ENCODE measurements at regions not wholly inside any gene's neighbourhood (a gene's known extent, or its start where the extent isn't known, plus 50 kb on each side); places are given as distances from the start of the nearest gene placed in this dataset.
A peak's percentile ranks its signal among the peaks of the same experiment; 100 is the strongest.

- DNase-seq (ENCODE audit: low read depth in 4 of 4, low spot score in 2 of 4): no peak
These were observed 307.6 kb downstream of the FGFR2 start for GRCh38 chr10:121290674-121291073.

- DNase-seq (ENCODE audit: low read depth in 4 of 4, low spot score in 2 of 4): no peak
These were observed 306.9 kb downstream of the FGFR2 start for GRCh38 chr10:121291376-121291775.

- no peak for DNase-seq (ENCODE audit: low read depth in 4 of 4, low spot score in 2 of 4)
These were observed 306.4 kb downstream of the FGFR2 start for GRCh38 chr10:121291823-121292222.

- no peak for DNase-seq (ENCODE audit: low read depth in 4 of 4, low spot score in 2 of 4)
These were observed 305.9 kb downstream of the FGFR2 start for GRCh38 chr10:121292321-121292720.

- no peak for DNase-seq (ENCODE audit: low read depth in 4 of 4, low spot score in 2 of 4)
These were observed 305.1 kb downstream of the FGFR2 start for GRCh38 chr10:121293110-121293509.

- DNase-seq (ENCODE audit: low read depth in 4 of 4, low spot score in 2 of 4): no peak
These were observed 303.6 kb downstream of the FGFR2 start for GRCh38 chr10:121294630-121295029.

- DNase-seq (ENCODE audit: low read depth in 4 of 4, low spot score in 2 of 4): no peak
These were observed 301.9 kb downstream of the FGFR2 start for GRCh38 chr10:121296378-121296777.

GRCh38 chr10:121296881-121297585 lies 301.2 kb downstream of the FGFR2 start:
- no peak for DNase-seq (ENCODE audit: low read depth in 4 of 4, low spot score in 2 of 4)

- DNase-seq (ENCODE audit: low read depth in 4 of 4, low spot score in 2 of 4): no peak
These were observed 297.5 kb downstream of the FGFR2 start for GRCh38 chr10:121300723-121301122.

- DNase-seq (ENCODE audit: low read depth in 4 of 4, low spot score in 2 of 4): no peak
These were observed 295.6 kb downstream of the FGFR2 start for GRCh38 chr10:121302541-121303180.

- DNase-seq (ENCODE audit: low read depth in 4 of 4, low spot score in 2 of 4): no peak
These were observed 294.9 kb downstream of the FGFR2 start for GRCh38 chr10:121303287-121303890.

GRCh38 chr10:121305066-121305465 lies 293.2 kb downstream of the FGFR2 start:
- no peak for DNase-seq (ENCODE audit: low read depth in 4 of 4, low spot score in 2 of 4)

GRCh38 chr10:121306159-121306673 lies 292.0 kb downstream of the FGFR2 start:
- DNase-seq (ENCODE audit: low read depth in 4 of 4, low spot score in 2 of 4): no peak

- DNase-seq (ENCODE audit: low read depth in 4 of 4, low spot score in 2 of 4): no peak
These were observed 290.7 kb downstream of the FGFR2 start for GRCh38 chr10:121307411-121307980.

GRCh38 chr10:121308020-121308419 lies 290.2 kb downstream of the FGFR2 start:
- no peak for DNase-seq (ENCODE audit: low read depth in 4 of 4, low spot score in 2 of 4)

- DNase-seq (ENCODE audit: low read depth in 4 of 4, low spot score in 2 of 4): no peak
These were observed 289.1 kb downstream of the FGFR2 start for GRCh38 chr10:121309164-121309563.

- peak in 2 of 4 donors; percentile 48 for DNase-seq (ENCODE audit: low read depth in 4 of 4, low spot score in 2 of 4)
These were observed 288.0 kb downstream of the FGFR2 start for GRCh38 chr10:121310151-121310711.

GRCh38 chr10:121311812-121312443 lies 286.3 kb downstream of the FGFR2 start:
- no peak for DNase-seq (ENCODE audit: low read depth in 4 of 4, low spot score in 2 of 4)

GRCh38 chr10:121312587-121312986 lies 285.7 kb downstream of the FGFR2 start:
- DNase-seq (ENCODE audit: low read depth in 4 of 4, low spot score in 2 of 4): no peak

- peak in 1 of 4 donors; percentile 41 for DNase-seq (ENCODE audit: low read depth in 4 of 4, low spot score in 2 of 4)
These were observed 284.9 kb downstream of the FGFR2 start for GRCh38 chr10:121313119-121313875.
